ENCODE measurements at regions not wholly inside any gene's neighbourhood (a gene's known extent, or its start where the extent isn't known, plus 50 kb on each side); places are given as distances from the start of the nearest gene placed in this dataset.

- TF ChIP-seq CTCF (IDR thresholded peaks at IDR 0.05; ENCODE audit: low read depth, low read length, missing input control) (no peak), ATF3 (IDR thresholded peaks at IDR 0.05) (no peak), FOXA1 (IDR thresholded peaks at IDR 0.05) (no peak), HNF4A (conservative IDR thresholded peaks at IDR 0.05) (no peak), TAF1 (conservative IDR thresholded peaks at IDR 0.05) (no peak), ZBTB33 (IDR thresholded peaks at IDR 0.05) (no peak), RAD21 (IDR thresholded peaks at IDR 0.05) (no peak), EGR1 (IDR thresholded peaks at IDR 0.05; ENCODE audit: low read depth in 2 of 2) (no peak), HNF4G (IDR thresholded peaks at IDR 0.05) (no peak), MAX (IDR thresholded peaks at IDR 0.05) (no peak), JUND (IDR thresholded peaks at IDR 0.05) (no peak), SP1 (IDR thresholded peaks at IDR 0.05) (no peak)
Observed at GRCh38 chr2:34729845-34730244, 1130.7 kb upstream of the FAM98A start.
